ENCODE measurements at regions not wholly inside any gene's neighbourhood (a gene's known extent, or its start where the extent isn't known, plus 50 kb on each side); places are given as distances from the start of the nearest gene placed in this dataset.

- no peaks in the 10 kb centered on the region for H3K9me3 ChIP-seq
- H3K27ac ChIP-seq = no peak overlapping the region
- no peaks in the 10 kb centered on the region for H3K4me1 ChIP-seq (ENCODE audit: control insufficient read depth in 1 of 2, insufficient read depth in 1 of 2, low read depth in 1 of 2, low read length in 1 of 2)
- H3K27me3 ChIP-seq = peaks cover 18% of the 10 kb centered on the region
- no peak for TF ChIP-seq CTCF (IDR thresholded peaks at IDR 0.05)
- no peak overlapping the region for H3K4me3 ChIP-seq (ENCODE audit: low read depth in 1 of 2, low read length in 1 of 2)
- H3K36me3 ChIP-seq = no peaks in the 10 kb centered on the region
These were observed 489.0 kb downstream of the MN1 start for GRCh38 chr22:27312565-27312964.

GRCh38 chr22:27312966-27313855 lies 488.3 kb downstream of the MN1 start:
- no peaks in the 10 kb centered on the region for H3K4me1 ChIP-seq (ENCODE audit: control insufficient read depth in 1 of 2, insufficient read depth in 1 of 2, low read depth in 1 of 2, low read length in 1 of 2)
- H3K36me3 ChIP-seq = no peaks in the 10 kb centered on the region
- H3K4me3 ChIP-seq (ENCODE audit: low read depth in 1 of 2, low read length in 1 of 2) = no peak overlapping the region
- peaks cover 25% of the 10 kb centered on the region for H3K27me3 ChIP-seq
- H3K27ac ChIP-seq = no peak overlapping the region
- no peaks in the 10 kb centered on the region for H3K9me3 ChIP-seq
- no peak for TF ChIP-seq CTCF (IDR thresholded peaks at IDR 0.05)

GRCh38 chr22:27314276-27314807 lies 487.2 kb downstream of the MN1 start:
- no peaks in the 10 kb centered on the region for H3K36me3 ChIP-seq
- H3K9me3 ChIP-seq = no peaks in the 10 kb centered on the region
- no peak overlapping the region for H3K4me3 ChIP-seq (ENCODE audit: low read depth in 1 of 2, low read length in 1 of 2)
- no peaks in the 10 kb centered on the region for H3K4me1 ChIP-seq (ENCODE audit: control insufficient read depth in 1 of 2, insufficient read depth in 1 of 2, low read depth in 1 of 2, low read length in 1 of 2)
- no peak for TF ChIP-seq CTCF (IDR thresholded peaks at IDR 0.05)
- H3K27me3 ChIP-seq = peaks cover 36% of the 10 kb centered on the region
- no peak overlapping the region for H3K27ac ChIP-seq

- no peak for TF ChIP-seq CTCF (IDR thresholded peaks at IDR 0.05)
- no peaks in the 10 kb centered on the region for H3K36me3 ChIP-seq
- H3K4me3 ChIP-seq (ENCODE audit: low read depth in 1 of 2, low read length in 1 of 2) = no peak overlapping the region
- no peaks in the 10 kb centered on the region for H3K9me3 ChIP-seq
- H3K4me1 ChIP-seq (ENCODE audit: control insufficient read depth in 1 of 2, insufficient read depth in 1 of 2, low read depth in 1 of 2, low read length in 1 of 2) = no peaks in the 10 kb centered on the region
- H3K27me3 ChIP-seq = peaks cover 43% of the 10 kb centered on the region
- H3K27ac ChIP-seq = no peak overlapping the region
These were observed 485.7 kb downstream of the MN1 start for GRCh38 chr22:27315833-27316232.

- H3K4me1 ChIP-seq (ENCODE audit: control insufficient read depth in 1 of 2, insufficient read depth in 1 of 2, low read depth in 1 of 2, low read length in 1 of 2) = no peaks in the 10 kb centered on the region
- H3K4me3 ChIP-seq (ENCODE audit: low read depth in 1 of 2, low read length in 1 of 2) = no peak overlapping the region
- no peaks in the 10 kb centered on the region for H3K9me3 ChIP-seq
- H3K27me3 ChIP-seq = peaks cover 51% of the 10 kb centered on the region
- H3K36me3 ChIP-seq = no peaks in the 10 kb centered on the region
- no peak overlapping the region for H3K27ac ChIP-seq
- no peak for TF ChIP-seq CTCF (IDR thresholded peaks at IDR 0.05)
These were observed 484.5 kb downstream of the MN1 start for GRCh38 chr22:27317096-27317495.
